GM21390 (cell line): ENCODE measurements at regions not wholly inside any gene's neighbourhood (a gene's known extent, or its start where the extent isn't known, plus 50 kb on each side); places are given as distances from the start of the nearest gene placed in this dataset.

Source experiments
- ATAC-seq: cut with Tn5 transposase; IDR thresholded peaks from one replicate; pipeline ENCODE4 v1.9.1; 2021; ENCODE audit not compliant: unreplicated experiment

DNA sequence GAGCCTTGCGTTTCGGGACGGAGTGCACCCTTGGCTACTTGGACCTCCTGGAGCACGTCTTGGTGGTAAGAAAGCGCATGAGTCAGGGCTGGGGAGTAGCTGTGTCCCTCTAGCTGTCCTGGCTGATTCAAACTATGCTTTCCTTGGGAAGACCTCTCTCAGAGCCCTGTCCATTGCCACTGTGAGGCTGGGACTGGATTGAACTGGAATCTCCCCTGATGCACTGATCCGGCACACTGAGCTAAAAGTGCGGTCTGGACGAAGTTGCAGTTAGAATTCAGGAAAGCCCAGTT is 232.6 kb upstream of the TPM1 start:
- ATAC-seq: no peak

- ATAC-seq: no peak
Observed at GRCh38 chr15:62812515-62812835, 230.1 kb upstream of the TPM1 start.

GRCh38 chr15:62816342-62817069 is 226.0 kb upstream of the TPM1 start:
- ATAC-seq: no peak

- no peak for ATAC-seq
Observed at GRCh38 chr15:62818691-62819090, 223.9 kb upstream of the TPM1 start.

DNA sequence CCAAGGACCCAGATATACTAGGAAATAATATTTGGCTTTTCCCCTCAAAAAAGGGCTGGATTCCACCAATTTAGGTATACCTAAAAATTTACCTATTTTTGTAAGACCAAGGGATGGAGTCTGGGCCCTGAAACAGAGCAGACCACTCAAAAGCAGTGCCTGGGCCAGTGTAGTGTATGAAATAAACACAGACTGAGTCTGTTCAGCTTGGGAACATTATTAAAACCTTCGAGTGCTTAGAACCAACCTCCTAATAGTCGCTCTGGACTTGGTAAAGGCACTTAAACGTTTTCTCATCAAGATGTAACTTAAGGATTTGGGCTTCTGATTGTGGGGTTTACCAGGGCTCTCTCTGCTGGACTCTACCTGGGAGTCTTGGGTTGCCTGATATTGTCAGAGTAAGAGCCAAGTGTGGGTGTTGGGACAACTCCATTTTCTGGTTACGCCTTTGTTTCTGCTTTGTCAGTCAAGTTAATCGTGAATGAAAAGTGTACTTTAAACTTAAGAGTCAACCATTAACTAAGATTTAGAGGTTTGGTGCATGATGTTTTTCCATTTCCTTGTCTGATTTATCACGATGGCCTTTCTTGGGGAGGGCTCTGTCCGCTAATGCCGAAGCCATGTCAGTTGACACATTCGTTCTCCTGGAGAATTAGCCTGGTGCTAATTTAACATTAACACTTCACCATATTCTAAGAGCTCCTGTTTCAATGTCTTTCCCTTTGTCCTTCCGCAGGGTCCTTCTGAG is 221.0 kb upstream of the TPM1 start:
- no peak for ATAC-seq

DNA sequence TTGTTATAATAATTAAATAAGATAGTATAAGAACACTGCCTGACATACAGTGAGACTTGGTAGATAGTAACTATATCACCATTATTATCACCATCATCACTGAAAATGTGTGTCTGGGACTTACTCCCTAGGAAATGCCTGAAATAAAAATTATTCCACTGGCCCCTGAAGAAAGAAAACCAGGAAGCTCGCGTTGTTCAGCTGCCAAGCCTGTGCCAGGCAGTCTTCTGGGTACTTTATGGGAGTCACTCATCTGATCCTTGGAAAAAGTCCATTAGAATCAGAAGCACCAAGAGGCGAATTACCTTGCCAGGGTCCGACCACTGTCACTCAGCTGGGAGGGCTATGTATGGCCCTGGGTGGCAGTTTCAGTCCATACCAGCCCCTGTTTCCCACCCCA is 220.3 kb upstream of the TPM1 start:
- no peak for ATAC-seq

DNA sequence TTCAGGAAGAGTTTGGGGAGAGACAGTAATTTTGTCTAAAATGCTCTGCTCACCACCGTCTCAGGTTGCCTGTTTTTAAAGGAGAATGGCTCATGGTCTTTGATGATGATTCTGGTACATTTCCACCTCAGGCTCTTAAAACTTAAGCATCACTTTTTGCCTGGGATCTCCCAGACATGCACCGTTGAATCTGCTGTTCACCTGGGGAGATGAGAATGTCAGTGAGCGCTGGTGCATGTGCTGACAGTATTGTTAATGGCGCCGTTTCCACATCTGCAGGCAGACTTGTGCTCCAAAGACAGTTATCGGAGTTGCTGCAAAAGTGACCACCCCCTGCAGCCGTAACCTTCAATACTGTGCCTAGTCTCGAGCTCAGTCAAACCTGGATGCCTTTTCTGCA is 219.0 kb upstream of the TPM1 start:
- no peak for ATAC-seq

DNA sequence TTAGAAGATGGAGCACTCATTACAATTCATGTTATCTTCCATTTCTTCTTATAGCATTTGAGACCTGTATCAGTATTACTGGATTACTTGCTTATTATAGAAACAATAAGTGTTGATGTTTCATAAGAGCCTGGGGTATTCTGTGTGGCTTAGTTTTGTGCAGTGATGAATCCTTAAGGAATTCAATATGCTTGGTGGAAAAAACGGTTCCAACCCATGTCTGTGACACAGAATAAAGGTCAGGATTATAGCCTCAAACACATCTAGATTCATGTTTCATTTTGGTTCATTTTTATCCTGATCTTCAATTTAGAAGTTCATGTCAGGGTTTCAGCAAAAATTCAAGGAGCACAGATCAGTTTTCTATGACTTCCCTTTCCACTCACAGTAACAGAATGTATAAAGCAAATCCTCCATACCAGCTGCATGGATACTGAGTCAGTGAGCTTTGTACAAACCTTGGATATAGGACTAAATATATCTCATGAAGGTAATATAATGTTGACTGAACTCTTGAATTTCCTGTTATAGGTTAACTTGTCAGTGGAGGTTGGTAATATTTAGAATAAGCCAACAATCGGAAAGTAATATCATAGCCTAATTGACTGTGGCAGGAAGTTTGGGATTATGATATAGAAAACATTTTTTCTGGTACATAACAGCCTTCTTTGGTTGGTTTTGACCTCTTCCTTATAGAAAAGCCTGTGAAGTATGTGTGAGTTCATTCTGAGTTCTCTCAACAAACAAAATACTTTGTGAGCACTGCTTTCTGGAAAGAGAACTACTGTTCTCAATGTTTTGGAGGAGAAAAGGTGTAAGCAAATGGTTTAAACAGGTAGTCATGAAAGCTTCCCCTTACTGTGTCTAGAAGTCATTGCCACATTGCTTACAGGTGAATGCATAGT is 218.2 kb upstream of the TPM1 start:
- no peak for ATAC-seq

- ATAC-seq: no peak
Observed at GRCh38 chr15:62825191-62825590, 217.4 kb upstream of the TPM1 start.

DNA sequence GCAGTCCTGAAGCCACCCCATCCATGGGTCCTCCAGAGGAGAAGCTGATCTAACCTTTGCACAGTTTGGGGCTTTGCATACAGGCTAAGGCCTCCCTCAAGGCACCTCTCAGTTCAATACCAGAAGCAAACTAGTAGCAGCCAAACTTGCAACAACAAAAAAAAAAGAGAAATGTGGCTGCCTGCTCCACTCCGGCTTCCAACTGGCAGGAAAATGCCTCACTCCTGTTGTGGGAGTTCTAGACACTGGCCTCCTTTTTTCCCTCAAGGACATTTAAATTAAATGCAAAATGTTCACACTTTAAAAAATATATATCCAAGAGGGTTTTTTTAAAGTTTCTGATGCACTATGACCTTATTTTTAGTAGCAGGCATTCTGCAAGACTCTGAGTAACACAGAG is 216.0 kb upstream of the TPM1 start:
- ATAC-seq: no peak

GRCh38 chr15:62828364-62828763 is 214.2 kb upstream of the TPM1 start:
- ATAC-seq: no peak

DNA sequence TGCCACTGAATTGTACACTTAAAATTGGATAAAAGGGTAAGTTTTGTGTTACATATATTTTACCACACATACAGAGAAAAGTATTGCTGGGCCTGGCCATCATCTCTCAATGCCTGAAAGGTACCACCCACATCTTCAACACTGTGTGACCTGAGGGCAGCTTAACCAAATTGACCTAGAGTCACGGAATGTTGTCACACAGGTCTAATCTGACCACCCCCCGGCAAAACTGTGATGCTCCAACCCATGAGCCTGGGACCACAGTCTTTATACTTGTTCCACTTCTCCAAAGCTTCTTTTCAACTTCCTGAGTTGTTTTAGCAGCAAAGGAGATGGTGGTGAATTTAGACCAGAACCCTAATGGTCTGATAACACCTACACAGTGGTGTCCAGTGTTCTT is 210.3 kb upstream of the TPM1 start:
- ATAC-seq: no peak

GRCh38 chr15:62833646-62834045 is 208.9 kb upstream of the TPM1 start:
- no peak for ATAC-seq

DNA sequence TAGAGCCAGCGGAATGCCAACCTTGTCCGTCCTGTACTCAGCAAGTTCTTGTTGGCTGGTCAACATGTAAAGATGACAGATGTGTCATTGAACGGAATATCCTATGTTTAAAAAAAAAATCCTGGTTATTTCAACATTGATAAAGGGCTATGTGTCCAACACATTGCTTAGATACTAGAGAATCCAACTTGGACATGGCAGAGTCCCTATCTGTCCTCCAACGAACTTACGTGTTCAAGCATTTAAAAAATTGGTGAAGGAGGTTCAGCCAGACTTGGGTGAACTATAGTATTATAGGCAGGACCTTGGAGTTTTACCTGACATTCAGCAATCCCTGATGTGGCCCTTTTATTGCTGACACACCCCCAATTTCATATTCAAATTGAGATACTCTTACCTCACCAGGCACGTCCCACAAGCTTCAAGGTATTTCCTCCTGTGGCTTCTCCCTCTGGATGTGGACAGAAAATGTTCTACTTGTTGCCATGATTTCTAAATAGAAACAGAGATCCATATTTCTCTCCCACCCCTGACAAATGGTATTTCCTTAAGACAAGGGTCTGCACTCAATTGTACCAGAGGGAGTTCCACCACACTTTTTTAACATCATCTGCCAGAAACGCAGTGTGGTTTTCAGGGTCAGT is 207.7 kb upstream of the TPM1 start:
- no peak for ATAC-seq

- no peak for ATAC-seq
Observed at GRCh38 chr15:62835351-62835750, 207.2 kb upstream of the TPM1 start.

DNA sequence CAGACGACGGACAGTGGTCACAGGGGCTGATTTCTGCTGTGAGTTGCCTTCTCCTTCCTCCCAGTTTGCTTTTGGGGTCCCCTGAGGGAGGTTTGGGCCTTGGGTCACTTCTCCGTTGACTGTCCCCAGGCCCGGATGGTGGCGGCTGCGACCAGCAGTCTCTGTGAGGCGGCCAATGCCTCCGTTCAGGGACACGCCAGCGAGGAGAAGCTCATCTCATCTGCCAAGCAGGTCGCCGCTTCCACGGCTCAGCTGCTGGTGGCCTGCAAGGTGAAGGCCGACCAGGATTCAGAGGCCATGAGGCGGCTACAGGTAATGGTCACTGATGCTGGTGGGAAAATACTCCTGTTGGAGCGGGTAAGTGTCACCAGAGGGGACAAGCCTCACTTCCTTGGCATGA is 206.8 kb upstream of the TPM1 start:
- no peak for ATAC-seq

DNA sequence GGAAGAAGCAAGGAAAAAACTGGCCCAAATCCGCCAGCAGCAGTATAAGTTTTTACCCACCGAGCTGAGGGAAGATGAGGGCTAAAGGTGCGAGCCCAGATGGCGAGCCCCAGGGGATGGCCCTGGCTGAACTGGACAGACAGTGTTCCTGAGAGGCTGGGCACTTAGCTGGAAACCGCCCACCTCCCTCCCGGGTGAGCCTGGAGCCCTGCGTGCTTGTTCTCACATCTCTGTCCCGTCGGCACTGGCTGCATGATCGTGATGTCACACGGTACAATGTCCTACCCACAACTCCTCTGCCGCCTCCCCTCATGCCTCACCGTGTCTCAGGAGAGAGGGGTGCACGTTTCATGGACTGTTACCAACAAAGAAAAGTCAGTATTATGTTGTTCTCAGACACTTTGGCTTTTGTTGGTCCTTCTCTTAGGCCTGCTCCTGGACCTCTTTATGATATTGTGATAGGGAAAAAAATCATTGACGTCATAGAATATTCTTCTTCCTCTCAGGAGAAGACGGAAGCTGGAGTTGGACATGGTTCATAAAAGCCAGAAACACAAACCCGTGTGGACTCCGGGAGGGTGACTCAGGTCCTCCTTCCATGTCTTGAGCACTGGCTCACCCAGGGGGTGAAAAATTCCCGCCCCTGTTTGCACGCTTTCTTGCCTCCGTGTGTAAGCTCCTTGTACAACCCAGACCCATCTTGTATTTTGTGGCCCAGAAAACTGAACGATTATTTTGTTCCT is 201.8 kb upstream of the TPM1 start:
- no peak for ATAC-seq

- no peak for ATAC-seq
Observed at GRCh38 chr15:62841269-62841628, 201.3 kb upstream of the TPM1 start.

- no peak for ATAC-seq
Observed at GRCh38 chr15:62841891-62842559, 200.5 kb upstream of the TPM1 start.

DNA sequence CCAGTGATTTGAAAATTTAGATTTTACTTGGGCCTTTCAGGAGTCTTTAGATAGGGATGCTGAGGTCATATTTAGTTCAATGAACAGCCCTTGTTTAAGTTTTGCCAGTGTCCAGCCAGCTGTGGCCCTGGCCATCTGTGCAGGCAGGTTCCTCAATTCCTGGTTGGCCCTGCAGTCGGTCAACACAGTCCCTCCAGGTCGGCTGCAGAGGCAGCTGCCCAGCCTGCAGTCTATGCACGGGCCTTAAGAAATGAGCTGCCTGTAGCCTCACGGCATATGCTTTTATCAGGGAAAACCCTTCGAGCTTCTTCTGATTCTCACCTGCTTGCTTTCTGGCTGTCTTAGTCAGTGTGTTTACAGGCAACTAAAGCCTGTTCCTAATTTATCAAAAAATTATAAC is 199.2 kb upstream of the TPM1 start:
- no peak for ATAC-seq
